RWPE2 (cell line): ENCODE measurements at regions not wholly inside any gene's neighbourhood (a gene's known extent, or its start where the extent isn't known, plus 50 kb on each side); places are given as distances from the start of the nearest gene placed in this dataset.
"Not testable (repeated sequence)": the region's sequence is repeated elsewhere in the genome, so short reads cannot be mapped to it uniquely, and the experiment has no call there.

Experiments used
- ATAC-seq: fragments of 200-7000 bp; cut with Tn5 transposase; 3 replicates; pipeline ENCODE4 v1.9.1; 2021; ENCODE audit warnings: low read depth
- DNase-seq: peaks from one replicate; pipeline ENCODE4 v3.0.0-alpha.2; 2020; ENCODE audit warnings: low spot score
- H3K27ac ChIP-seq: fragments of 450-650 bp; 2 replicates; pipeline ENCODE4 v1.5.1; 2017; ENCODE audit warnings: mild to moderate bottlenecking; ENCODE audit not compliant: poor library complexity, severe bottlenecking
- H3K27me3 ChIP-seq: fragments of 250-450 bp; sonication (Bioruptor Pico); 2 replicates; pipeline ENCODE4 v1.5.1; 2021; ENCODE audit warnings: mild to moderate bottlenecking, moderate library complexity; ENCODE audit not compliant: insufficient read depth, poor library complexity, severe bottlenecking
- H3K36me3 ChIP-seq: fragments of 250-450 bp; sonication (Bioruptor Pico); 2 replicates; pipeline ENCODE4 v1.5.1; 2020; ENCODE audit warnings: low read depth, mild to moderate bottlenecking, moderate library complexity
- H3K4me1 ChIP-seq: fragments of 250-450 bp; sonication (Bioruptor Pico); 2 replicates; pipeline ENCODE4 v1.5.1; 2021; ENCODE audit warnings: mild to moderate bottlenecking, moderate library complexity; ENCODE audit not compliant: insufficient read depth, poor library complexity, severe bottlenecking
- H3K4me3 ChIP-seq: fragments of 250-450 bp; sonication (Bioruptor Pico); 2 replicates; pipeline ENCODE4 v1.5.1; 2021; ENCODE audit warnings: mild to moderate bottlenecking, moderate library complexity; ENCODE audit not compliant: severe bottlenecking
- H3K9me3 ChIP-seq: fragments of 250-450 bp; sonication (Bioruptor Pico); 2 replicates; pipeline ENCODE4 v1.5.1; 2021; ENCODE audit warnings: mild to moderate bottlenecking, moderate library complexity; ENCODE audit not compliant: severe bottlenecking
- TF ChIP-seq, protein P1 (sequence below): fragments of 450-650 bp; IDR thresholded peaks from one replicate; pipeline ENCODE4 v1.5.1; 2017; ENCODE audit warnings: mild to moderate bottlenecking, moderate library complexity; ENCODE audit not compliant: poor library complexity, severe bottlenecking

DNA sequence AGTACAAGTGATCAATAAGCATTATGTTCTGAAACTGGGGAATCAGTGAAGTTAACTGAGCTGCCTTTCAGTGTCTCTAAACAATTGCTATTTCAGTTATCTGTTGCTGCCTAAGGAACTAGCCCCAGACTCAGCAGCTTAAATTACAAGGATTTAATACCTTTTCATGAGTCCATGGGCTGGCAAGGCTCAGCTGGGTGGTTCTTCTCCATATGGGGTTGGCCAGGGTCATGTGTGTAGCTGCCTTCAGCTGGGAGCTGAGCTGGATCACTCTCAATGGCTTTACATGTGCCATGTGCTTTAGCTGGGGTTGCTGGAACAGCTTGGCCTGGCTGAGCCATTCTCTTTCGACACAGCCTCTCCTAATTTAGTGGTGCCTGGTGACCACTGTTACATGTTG is 295.0 kb upstream of the NCAM1 start:
- no peaks in the 10 kb centered on the region for H3K27me3 ChIP-seq
- H3K36me3 ChIP-seq: no peaks in the 10 kb centered on the region
- no peak overlapping the region for H3K27ac ChIP-seq
- no peak for DNase-seq
- TF ChIP-seq, protein P1, sequence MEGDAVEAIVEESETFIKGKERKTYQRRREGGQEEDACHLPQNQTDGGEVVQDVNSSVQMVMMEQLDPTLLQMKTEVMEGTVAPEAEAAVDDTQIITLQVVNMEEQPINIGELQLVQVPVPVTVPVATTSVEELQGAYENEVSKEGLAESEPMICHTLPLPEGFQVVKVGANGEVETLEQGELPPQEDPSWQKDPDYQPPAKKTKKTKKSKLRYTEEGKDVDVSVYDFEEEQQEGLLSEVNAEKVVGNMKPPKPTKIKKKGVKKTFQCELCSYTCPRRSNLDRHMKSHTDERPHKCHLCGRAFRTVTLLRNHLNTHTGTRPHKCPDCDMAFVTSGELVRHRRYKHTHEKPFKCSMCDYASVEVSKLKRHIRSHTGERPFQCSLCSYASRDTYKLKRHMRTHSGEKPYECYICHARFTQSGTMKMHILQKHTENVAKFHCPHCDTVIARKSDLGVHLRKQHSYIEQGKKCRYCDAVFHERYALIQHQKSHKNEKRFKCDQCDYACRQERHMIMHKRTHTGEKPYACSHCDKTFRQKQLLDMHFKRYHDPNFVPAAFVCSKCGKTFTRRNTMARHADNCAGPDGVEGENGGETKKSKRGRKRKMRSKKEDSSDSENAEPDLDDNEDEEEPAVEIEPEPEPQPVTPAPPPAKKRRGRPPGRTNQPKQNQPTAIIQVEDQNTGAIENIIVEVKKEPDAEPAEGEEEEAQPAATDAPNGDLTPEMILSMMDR: no peak
- no peak for ATAC-seq
- H3K4me1 ChIP-seq: no peaks in the 10 kb centered on the region
- H3K9me3 ChIP-seq: no peaks in the 10 kb centered on the region
- no peak overlapping the region for H3K4me3 ChIP-seq

DNA sequence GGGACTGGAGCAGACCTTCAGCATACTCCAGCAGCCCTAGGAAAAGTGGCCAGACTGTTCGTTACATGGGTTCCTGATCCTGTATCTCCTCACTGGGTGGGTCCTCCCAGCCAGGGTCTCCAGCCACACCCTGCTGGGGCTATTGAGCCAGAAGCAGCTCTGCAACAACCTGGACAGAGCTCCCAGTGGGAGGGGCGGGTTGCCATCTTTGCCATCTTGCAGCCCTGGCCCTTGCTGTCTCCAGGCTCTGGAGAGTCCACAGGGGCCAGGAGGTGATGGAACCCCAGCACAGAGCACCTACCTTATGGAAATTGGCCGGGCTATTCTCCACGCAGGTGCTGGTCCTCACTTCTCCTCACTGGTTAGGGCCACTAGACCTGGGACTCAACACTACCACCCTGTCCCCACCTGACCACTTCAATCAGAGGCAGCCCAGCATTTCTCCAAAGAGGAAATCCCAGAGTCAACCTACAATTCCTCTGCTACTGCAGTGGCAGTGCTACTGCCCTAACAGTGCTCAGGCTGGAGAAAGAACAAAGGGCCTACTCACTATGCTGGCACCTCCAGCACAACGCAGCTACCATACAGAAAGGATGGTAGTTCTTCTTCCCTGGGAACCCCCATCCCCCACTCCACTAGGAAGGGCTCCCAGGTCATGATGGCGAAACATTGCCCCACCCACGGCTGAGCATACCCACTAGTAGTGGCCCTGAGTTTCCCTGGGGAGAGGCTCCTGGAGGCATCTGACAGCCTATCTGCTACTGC is 290.2 kb upstream of the NCAM1 start:
- ATAC-seq: no peak

DNA sequence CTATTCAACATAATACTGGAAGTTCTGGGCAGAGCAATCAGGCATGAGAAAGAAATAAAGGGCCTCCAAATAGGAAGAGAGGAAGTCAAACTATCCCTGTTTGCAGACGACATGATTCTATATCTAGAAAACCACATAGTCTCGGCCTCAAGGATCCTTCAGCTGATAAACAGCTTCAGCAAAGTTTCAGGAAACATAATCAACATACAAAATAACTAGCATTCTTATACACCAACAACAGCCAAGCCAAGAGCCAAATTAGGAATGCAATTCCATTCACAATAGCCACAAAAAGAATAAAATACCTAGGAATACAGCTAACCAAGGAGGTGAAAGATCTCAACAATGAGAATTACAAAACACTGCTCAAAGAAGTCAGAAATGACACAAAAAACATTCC is 287.8 kb upstream of the NCAM1 start:
- H3K4me1 ChIP-seq, H3K27me3 ChIP-seq, H3K9me3 ChIP-seq, H3K36me3 ChIP-seq, H3K4me3 ChIP-seq, DNase-seq, ATAC-seq, H3K27ac ChIP-seq: not testable (repeated sequence)

More for the DNA sequence above, 290.2 kb upstream of the NCAM1 start:
- no peaks in the 10 kb centered on the region for H3K36me3 ChIP-seq
- TF ChIP-seq, protein P1: no peak
- no peak overlapping the region for H3K27ac ChIP-seq
- H3K9me3 ChIP-seq: no peaks in the 10 kb centered on the region
- DNase-seq: no peak
- no peaks in the 10 kb centered on the region for H3K27me3 ChIP-seq
- H3K4me3 ChIP-seq: no peak overlapping the region
- H3K4me1 ChIP-seq: no peaks in the 10 kb centered on the region

DNA sequence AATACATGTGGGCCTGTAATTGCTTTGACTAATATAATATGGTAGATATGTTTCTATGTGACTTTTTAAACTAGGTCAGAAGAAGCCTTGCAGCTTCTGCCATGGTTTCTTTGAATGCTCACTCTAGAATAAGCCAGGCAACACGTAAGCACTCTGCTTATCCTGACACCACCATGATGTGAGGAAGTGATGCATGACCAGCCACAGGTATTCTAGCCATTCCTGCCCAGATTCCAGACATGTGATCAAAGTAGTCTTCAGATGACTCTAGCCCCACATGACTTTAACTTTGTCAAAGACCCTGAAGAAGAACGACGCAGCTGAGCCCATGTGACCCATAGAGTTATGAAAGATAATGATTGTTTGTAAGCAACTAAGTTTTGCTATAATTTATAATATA is 276.1 kb upstream of the NCAM1 start:
- Histone ChIP-seq H3K27me3 (no peaks in the 10 kb centered on the region), H3K4me3 (no peak overlapping the region), H3K36me3 (no peaks in the 10 kb centered on the region), H3K27ac (no peak overlapping the region), H3K4me1 (no peaks in the 10 kb centered on the region), H3K9me3 (no peaks in the 10 kb centered on the region)
- TF ChIP-seq, protein P1: no peak
- DNase-seq (no peak), ATAC-seq (no peak)

DNA sequence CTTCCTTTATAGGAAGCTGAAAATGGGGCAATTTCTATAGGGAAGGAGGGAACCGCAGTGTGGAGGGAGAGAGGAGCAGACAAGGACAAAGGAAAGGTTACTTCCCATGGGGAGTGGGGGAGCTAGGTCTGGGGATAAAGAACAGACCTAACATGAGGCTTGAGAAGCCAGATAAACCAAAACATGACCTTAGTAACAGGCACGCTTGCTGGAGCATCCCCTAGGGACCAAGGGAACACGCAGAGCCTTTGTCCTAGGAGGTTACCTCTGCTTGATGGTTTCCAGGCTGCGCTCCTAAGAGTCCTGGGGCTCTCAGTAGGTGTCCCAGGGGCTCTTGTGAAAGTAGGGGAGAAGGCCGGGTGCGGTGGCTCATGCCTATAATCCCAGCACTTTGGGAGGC is 271.4 kb upstream of the NCAM1 start:
- no peaks in the 10 kb centered on the region for H3K9me3 ChIP-seq
- DNase-seq: no peak
- H3K27ac ChIP-seq: no peak overlapping the region
- H3K4me3 ChIP-seq: no peak overlapping the region
- no peaks in the 10 kb centered on the region for H3K27me3 ChIP-seq
- peaks cover 5% of the 10 kb centered on the region for H3K4me1 ChIP-seq
- no peaks in the 10 kb centered on the region for H3K36me3 ChIP-seq
- TF ChIP-seq, protein P1: no peak
- ATAC-seq: no peak
